Psoas muscle (tissue), 7 donors: ENCODE measurements at regions not wholly inside any gene's neighbourhood (a gene's known extent, or its start where the extent isn't known, plus 50 kb on each side); places are given as distances from the start of the nearest gene placed in this dataset.

ENCODE experiments used
- ATAC-seq, 4 donors: fragments of 200-7000 bp; cut with Tn5 transposase; one replicate each; pipeline ENCODE4 v1.9.1; 2020; ENCODE audit warnings: moderate library complexity in 3 of 4, mild to moderate bottlenecking in 2 of 4
- DNase-seq, 2 donors: peaks; one replicate each; pipeline ENCODE4 v3.0.0-alpha.2; 2020
- H3K27ac ChIP-seq: fragments of 200-600 bp; one replicate; pipeline ENCODE4 v1.8.0; 2022
- H3K27me3 ChIP-seq, 3 donors: fragments of 200-600 bp in 1 of 3; one replicate each; pipeline versions ENCODE4 v1.6.1 to v1.8.0; 2013 to 2022; ENCODE audit warnings: low read length in 2 of 3, mild to moderate bottlenecking in 2 of 3, moderate library complexity in 1 of 3; ENCODE audit not compliant: insufficient read depth in 3 of 3
- H3K36me3 ChIP-seq, 2 donors: fragments of 200-600 bp in 1 of 2; one replicate each; pipeline versions ENCODE4 v1.6.1 to v1.8.0; 2013 to 2022; ENCODE audit warnings: low read depth in 1 of 2, mild to moderate bottlenecking in 1 of 2, moderate library complexity in 1 of 2; ENCODE audit not compliant: insufficient read depth in 1 of 2
- H3K4me1 ChIP-seq: fragments of 200-600 bp; one replicate; pipeline ENCODE4 v1.8.0; 2022
- H3K4me3 ChIP-seq: fragments of 200-600 bp; one replicate; pipeline ENCODE4 v1.8.0; 2022; ENCODE audit warnings: mild to moderate bottlenecking
- H3K9me3 ChIP-seq: fragments of 200-600 bp; one replicate; pipeline ENCODE4 v1.8.0; 2022
- CTCF ChIP-seq: fragments of 200-600 bp; IDR thresholded peaks from one replicate; pipeline ENCODE4 v1.8.0; 2022; ENCODE audit warnings: antibody characterized with exemption
- WGBS, 3 donors: extraction: QIAGEN DNeasy Blood & Tissue Kit; methylation state at CpG; one replicate each; pipeline versions ENCODE4 v1.1.6 to v1.1.7; 2013; 5-methylcytosine and 5-hydroxymethylcytosine counted together
- intact Hi-C, 2 donors: fragments of 100-400 bp; cut with DNase I; formaldehyde crosslinking; loops; one replicate each; pipeline versions ENCODE4 v1.11.0 to v1.14.2; 2022
- donor health status: healthy with polysubstance abuse.
- donor health status: DM: no; HTN: no; CAD: no; lungs with moderate emphysema.
- donor health status: Bipolar disorder and iron deficiency.
- donor health status: healthy.
- donor health status: DM: yes; HTN: yes; CAD: no.
- donor health status: DM: no; HTN: no; CAD: no.
- donor health status: DM: yes; HTN: yes; CAD: no.

DNA sequence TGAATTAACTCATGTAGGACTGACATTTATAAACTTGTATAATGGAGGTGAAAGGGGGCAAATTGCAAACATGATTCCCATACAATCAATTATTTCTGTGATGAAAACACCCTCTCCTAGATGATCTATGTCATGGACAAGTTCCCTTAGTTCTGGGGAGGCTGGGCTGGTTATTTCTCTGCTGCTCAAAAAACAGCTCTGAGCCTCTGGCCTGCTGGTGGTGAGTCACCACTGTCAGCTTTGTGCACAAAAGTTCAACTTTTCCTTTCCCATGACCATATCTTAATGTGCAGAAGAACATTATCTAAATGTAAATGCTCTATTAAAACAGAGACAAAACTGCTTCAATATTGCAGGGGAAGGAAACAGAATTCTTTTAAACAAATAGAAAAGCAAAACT, 85.0 kb downstream of the HMHB1 start:
- ATAC-seq (no peak), DNase-seq (no peak)
- no peak for TF ChIP-seq CTCF
- Histone ChIP-seq H3K36me3 (no peaks in the 10 kb centered on the region), H3K27ac (no peak overlapping the region), H3K4me1 (no peaks in the 10 kb centered on the region), H3K4me3 (no peak overlapping the region), H3K27me3 (no peaks in the 10 kb centered on the region), H3K9me3 (no peaks in the 10 kb centered on the region)
- intact Hi-C loops, result no loop called here

DNA sequence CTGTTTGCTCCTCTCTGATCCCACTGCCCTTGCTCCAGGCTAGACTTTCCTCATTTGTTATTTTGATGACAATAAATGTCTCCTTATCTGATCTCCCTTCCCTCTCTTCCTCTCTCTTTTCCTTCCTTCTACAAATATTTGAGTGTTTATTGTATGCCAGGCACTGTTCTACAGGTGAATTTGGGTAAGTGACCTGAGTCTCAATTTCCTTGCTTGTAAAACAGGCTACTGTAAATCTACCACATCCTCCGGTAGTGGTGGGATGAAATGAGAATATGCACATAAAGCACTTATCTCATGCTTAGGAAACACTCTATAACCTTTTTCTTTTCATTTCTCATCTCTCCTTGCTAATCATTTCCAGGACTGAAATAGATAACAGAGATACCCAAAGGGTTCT, 86.4 kb downstream of the HMHB1 start:
- no peak for TF ChIP-seq CTCF
- H3K27me3 ChIP-seq, result no peaks in the 10 kb centered on the region
- H3K4me1 ChIP-seq, result no peaks in the 10 kb centered on the region
- ATAC-seq (no peak), DNase-seq (no peak)
- no peaks in the 10 kb centered on the region for H3K9me3 ChIP-seq
- no peak overlapping the region for H3K4me3 ChIP-seq
- WGBS, 3 donors, result 90 to 99% (median 94%) methylated on average over 1 of the region's 1 CpG
- H3K27ac ChIP-seq, result no peak overlapping the region
- no peaks in the 10 kb centered on the region for H3K36me3 ChIP-seq
- intact Hi-C loops, result no loop called here

GRCh38 chr5:143898916-143899591, 87.1 kb downstream of the HMHB1 start:
- WGBS, 3 donors, result 81 to 84% (median 82%) methylated on average over 6 of the region's 6 CpGs
- TF ChIP-seq CTCF, result no peak
- intact Hi-C loops, result no loop called here
- no peak for ATAC-seq
- no peak overlapping the region for H3K27ac ChIP-seq
- H3K36me3 ChIP-seq, result no peaks in the 10 kb centered on the region
- no peaks in the 10 kb centered on the region for H3K9me3 ChIP-seq
- DNase-seq, result no peak
- H3K4me3 ChIP-seq, result no peak overlapping the region
- H3K4me1 ChIP-seq, result no peaks in the 10 kb centered on the region
- H3K27me3 ChIP-seq, result no peaks in the 10 kb centered on the region

- no peak overlapping the region for H3K4me3 ChIP-seq
- H3K27ac ChIP-seq, result no peak overlapping the region
- DNase-seq, result no peak
- no peak for ATAC-seq
- intact Hi-C loops, result no loop called here
- no peak for TF ChIP-seq CTCF
- no peaks in the 10 kb centered on the region for H3K27me3 ChIP-seq
- 98 to 100% (median 100%) methylated on average over 1 of the region's 1 CpG for WGBS, 3 donors
- H3K36me3 ChIP-seq, result no peaks in the 10 kb centered on the region
- H3K4me1 ChIP-seq, result no peaks in the 10 kb centered on the region
- H3K9me3 ChIP-seq, result no peaks in the 10 kb centered on the region
These were observed 97.0 kb downstream of the HMHB1 start for GRCh38 chr5:143908959-143909358.
